Effector memory CD8-positive, alpha-beta T cell (primary cell): ENCODE measurements at regions not wholly inside any gene's neighbourhood (a gene's known extent, or its start where the extent isn't known, plus 50 kb on each side); places are given as distances from the start of the nearest gene placed in this dataset.
"Not testable (repeated sequence)": the region's sequence is repeated elsewhere in the genome, so short reads cannot be mapped to it uniquely, and the experiment has no call there.

Source experiments
- ATAC-seq: fragments of 150-1000 bp; cut with Tn5 transposase; replicated peaks from 2 replicates; pipeline ENCODE4 v1.10.0; 2021; ENCODE audit warnings: mild to moderate bottlenecking, moderate library complexity
- DNase-seq, 3 experiments: peaks; one replicate each; pipeline ENCODE4 v3.0.0; 2021
- H3K27ac Mint-ChIP-seq, 2 donors: one replicate each; pipeline ENCODE4 v1.8.0; 2022; ENCODE audit warnings: mild to moderate bottlenecking in 2 of 2, mixed read lengths in 2 of 2, moderate library complexity in 2 of 2
- H3K27me3 Mint-ChIP-seq, 2 donors: one replicate each; pipeline ENCODE4 v1.8.0; 2022; ENCODE audit warnings: mixed read lengths in 2 of 2
- H3K36me3 Mint-ChIP-seq: one replicate; pipeline ENCODE4 v1.8.0; 2022; ENCODE audit warnings: mild to moderate bottlenecking, moderate library complexity, mixed read lengths; ENCODE audit not compliant: insufficient read depth
- H3K4me1 Mint-ChIP-seq, 2 donors: one replicate each; pipeline ENCODE4 v1.8.0; 2022; ENCODE audit warnings: low read depth in 2 of 2, mixed read lengths in 2 of 2
- H3K4me3 Mint-ChIP-seq, 2 donors: one replicate each; pipeline ENCODE4 v1.8.0; 2022; ENCODE audit warnings: mild to moderate bottlenecking in 2 of 2, mixed read lengths in 2 of 2, moderate library complexity in 2 of 2
- H3K9me3 Mint-ChIP-seq, 2 donors: one replicate each; pipeline ENCODE4 v1.8.0; 2022; ENCODE audit warnings: mixed read lengths in 2 of 2

GRCh38 chr19:29062475-29063435 lies 150.2 kb downstream of the UQCRFS1 start:
- DNase-seq (no peak), ATAC-seq (no peak)
- H3K27ac Mint-ChIP-seq, result no peak overlapping the region
- H3K9me3 Mint-ChIP-seq, result peaks cover 0 to 1% of the 10 kb centered on the region in 2 donors
- peaks cover 31 to 48% of the 10 kb centered on the region in 2 donors for H3K27me3 Mint-ChIP-seq
- H3K4me3 Mint-ChIP-seq, result no peak overlapping the region
- no peaks in the 10 kb centered on the region for H3K4me1 Mint-ChIP-seq
- peaks cover 2% of the 10 kb centered on the region for H3K36me3 Mint-ChIP-seq

DNA sequence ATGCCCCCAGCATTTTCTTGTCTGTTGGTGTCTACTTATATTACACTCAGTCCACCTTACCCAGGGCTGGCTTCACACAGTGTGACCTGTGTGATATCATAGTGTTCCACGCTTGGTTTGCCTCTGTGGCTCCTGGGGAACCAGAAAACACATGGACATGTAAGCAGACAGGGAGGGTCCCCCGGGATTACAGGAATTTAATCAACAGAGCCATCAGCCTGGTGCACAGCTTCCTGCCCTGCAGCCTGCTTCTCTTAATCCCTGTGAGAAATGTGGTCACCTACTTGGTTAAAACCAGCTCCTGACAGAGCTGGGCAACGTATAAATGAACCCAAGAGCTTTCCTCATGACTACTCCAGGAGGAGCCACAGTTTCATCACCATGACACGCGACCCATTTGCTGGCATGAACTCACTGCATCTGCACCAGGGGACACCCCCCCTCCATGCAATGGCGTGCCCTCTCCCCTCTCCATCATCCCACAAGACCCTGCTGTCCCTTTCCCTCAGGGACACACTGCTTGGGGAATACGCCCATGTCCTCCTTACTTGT lies 152.1 kb downstream of the UQCRFS1 start:
- DNase-seq, result no peak
- H3K36me3 Mint-ChIP-seq, result peaks cover 2% of the 10 kb centered on the region
- H3K4me3 Mint-ChIP-seq, result no peak overlapping the region
- peaks cover 31 to 48% of the 10 kb centered on the region in 2 donors for H3K27me3 Mint-ChIP-seq
- no peaks in the 10 kb centered on the region for H3K9me3 Mint-ChIP-seq
- no peak for ATAC-seq
- H3K4me1 Mint-ChIP-seq, result no peaks in the 10 kb centered on the region
- no peak overlapping the region for H3K27ac Mint-ChIP-seq

DNA sequence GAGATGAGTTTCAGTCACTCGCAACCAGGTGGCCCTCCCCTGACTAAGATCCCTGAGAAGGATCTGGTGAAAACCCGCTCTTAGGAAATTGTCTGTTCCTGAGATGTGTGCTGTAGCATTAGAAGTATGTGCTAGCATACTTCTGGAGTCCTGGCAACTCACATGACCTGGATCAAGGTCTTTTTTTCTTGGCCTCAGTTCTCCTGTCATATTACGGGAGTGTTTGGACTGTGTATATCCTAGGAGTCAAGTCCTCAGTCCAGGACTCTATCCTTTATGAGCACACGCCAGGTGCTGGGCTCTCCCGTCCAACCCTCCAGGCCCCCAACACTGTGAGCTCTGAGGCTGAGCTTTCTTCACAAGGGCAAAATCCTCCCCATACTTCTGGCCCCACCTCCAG lies 156.4 kb downstream of the UQCRFS1 start:
- no peak for ATAC-seq
- Mint-ChIP-seq H3K9me3 (peaks cover 0 to 4% of the 10 kb centered on the region in 2 donors), H3K4me3 (no peak overlapping the region), H3K27ac (no peak overlapping the region), H3K4me1 (no peaks in the 10 kb centered on the region), H3K36me3 (peaks cover 2% of the 10 kb centered on the region), H3K27me3 (peaks cover 25 to 27% of the 10 kb centered on the region in 2 donors)
- no peak for DNase-seq

DNA sequence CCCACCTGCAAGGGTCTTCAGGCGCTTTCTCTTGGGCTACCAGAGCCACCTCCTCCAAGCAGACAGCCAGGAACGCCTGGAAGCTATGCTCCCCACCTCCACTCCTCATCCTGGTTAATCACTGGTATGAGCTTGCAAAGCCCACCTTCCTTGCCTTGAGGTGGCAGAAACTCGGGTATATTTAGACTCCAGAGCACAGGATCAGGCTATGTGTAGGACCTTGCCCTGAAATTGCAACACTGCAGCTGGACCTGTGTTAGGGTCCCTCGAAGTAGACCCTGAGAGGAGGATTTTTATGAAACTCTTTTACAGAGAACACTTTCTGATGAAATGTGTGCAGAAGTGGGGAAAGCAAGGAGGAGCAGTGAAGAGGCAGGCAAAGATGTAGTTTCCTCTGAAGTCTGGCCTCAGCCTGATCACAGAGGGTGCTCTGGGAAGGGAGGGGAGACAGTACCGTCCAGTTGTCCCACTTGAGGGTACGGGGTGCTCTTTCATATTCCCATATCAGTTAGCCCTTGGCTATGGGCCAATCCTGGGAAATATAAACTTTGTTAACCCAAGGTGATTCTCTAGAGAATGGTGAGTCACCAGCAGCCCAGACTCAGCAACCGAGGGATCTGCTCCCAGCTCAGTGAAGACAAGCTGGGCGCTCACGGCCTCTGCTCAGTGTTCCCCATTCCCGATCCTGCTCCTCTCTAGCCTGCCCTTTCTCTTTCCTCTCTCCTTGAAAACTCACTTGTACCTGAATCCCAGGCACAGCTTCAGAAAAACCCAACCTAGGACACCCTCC lies 157.9 kb downstream of the UQCRFS1 start:
- DNase-seq (no peak), ATAC-seq (no peak)
- Mint-ChIP-seq H3K9me3 (peaks cover 0 to 4% of the 10 kb centered on the region in 2 donors), H3K4me3 (no peak overlapping the region), H3K27ac (no peak overlapping the region), H3K27me3 (peaks cover 13 to 25% of the 10 kb centered on the region in 2 donors), H3K36me3 (peaks cover 2% of the 10 kb centered on the region), H3K4me1 (no peaks in the 10 kb centered on the region)

DNA sequence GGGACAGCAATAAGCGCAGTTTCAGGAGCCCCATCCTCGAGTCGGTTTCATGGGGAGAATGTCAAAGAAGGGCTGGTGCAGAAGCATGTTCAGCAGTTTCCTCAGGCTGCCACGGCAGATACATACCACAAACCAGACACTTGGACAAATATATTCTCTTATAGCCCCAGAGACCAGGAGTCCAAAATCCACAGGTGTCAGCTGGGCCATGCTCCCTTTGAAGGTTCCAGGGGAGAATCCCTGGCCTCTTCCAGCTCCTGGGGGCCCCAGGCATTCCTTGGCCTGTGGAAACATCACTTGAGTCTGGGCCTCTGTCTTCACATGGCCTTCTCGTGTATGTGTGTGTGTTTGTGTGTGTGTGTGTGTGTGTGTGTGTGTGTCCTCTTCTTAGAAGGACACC lies 164.1 kb downstream of the UQCRFS1 start:
- Mint-ChIP-seq H3K9me3 (peaks cover 0 to 4% of the 10 kb centered on the region in 2 donors), H3K36me3 (no peaks in the 10 kb centered on the region), H3K4me3 (no peak overlapping the region), H3K4me1 (peaks cover 0 to 4% of the 10 kb centered on the region in 2 donors), H3K27ac (no peak overlapping the region), H3K27me3 (peaks cover 18 to 24% of the 10 kb centered on the region in 2 donors)
- DNase-seq (no peak), ATAC-seq (no peak)

DNA sequence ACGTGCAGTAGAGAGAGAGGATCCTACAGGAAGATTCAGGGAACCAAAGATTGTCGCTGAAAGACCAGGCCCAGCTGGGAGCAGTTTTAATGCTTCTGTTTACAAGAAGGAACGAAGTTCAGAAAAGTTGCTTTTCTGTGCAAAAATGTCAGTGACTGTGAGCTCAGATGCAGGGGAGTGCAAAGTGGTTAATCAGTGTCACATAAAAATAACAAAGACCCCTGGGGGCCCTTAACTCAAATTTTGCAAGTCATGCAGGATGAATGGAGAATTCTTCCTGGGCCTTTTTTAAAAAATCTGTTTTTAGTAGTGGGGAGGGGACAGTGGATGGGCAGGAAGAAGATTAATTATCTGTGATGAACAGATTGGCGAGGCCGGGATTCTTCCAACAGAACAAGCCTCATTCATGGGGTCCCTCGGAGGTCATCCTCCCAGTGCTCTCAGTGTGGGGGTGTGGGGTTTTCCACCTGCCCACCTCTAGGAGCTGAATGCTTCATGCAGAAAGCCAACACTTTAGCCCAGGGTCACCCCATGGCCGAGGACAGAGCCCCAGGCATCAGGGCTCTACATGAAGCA lies 167.2 kb downstream of the UQCRFS1 start:
- peaks cover 23 to 24% of the 10 kb centered on the region in 2 donors for H3K27me3 Mint-ChIP-seq
- DNase-seq (no peak), ATAC-seq (no peak)
- H3K36me3 Mint-ChIP-seq, result no peaks in the 10 kb centered on the region
- peaks cover 0 to 4% of the 10 kb centered on the region in 2 donors for H3K4me1 Mint-ChIP-seq
- H3K4me3 Mint-ChIP-seq, result no peak overlapping the region
- no peaks in the 10 kb centered on the region for H3K9me3 Mint-ChIP-seq
- no peak overlapping the region for H3K27ac Mint-ChIP-seq

DNA sequence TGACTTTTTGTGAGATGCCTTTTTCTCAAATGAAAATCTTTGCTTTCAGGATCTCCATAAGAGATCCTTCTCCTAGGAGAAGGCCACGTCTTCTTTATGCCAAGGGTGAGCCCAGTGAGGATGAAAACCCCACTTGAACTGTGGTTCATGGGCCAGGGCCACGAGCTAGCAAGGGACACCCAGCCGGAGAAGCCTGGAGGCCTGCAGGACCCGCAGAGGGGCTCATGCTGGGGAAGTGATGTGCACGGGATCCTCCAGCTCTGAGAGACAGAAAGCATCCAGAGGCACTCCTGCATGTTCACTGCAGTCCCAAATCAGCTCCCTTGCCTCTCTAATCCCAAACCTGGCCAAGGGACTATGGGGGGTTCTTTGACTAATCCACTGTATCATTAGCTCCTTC lies 168.9 kb downstream of the UQCRFS1 start:
- no peak for DNase-seq
- peaks cover 0 to 4% of the 10 kb centered on the region in 2 donors for H3K4me1 Mint-ChIP-seq
- no peak overlapping the region for H3K4me3 Mint-ChIP-seq
- H3K27me3 Mint-ChIP-seq, result peaks cover 25 to 34% of the 10 kb centered on the region in 2 donors
- no peaks in the 10 kb centered on the region for H3K36me3 Mint-ChIP-seq
- H3K9me3 Mint-ChIP-seq, result no peaks in the 10 kb centered on the region
- no peak for ATAC-seq
- no peak overlapping the region for H3K27ac Mint-ChIP-seq

DNA sequence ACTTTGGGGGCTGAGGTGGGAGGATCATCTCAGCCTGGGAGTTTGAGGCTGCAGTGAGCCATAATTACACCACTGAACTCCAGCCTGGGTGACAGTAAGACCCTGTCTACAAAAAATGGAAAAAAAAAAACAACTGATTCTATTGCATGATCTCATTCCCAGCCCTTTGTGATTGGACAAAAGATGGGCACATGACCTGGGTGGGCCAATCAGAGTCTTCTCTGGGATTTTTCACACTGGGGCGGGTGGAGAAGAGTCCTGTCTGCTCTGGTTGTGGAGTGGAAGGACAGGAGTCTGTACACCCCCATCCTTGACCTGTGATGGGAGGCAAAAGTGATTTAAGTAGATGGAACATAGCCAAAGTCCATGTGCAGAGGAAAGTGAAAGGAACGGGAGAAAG lies 170.5 kb downstream of the UQCRFS1 start:
- no peaks in the 10 kb centered on the region for H3K36me3 Mint-ChIP-seq
- peaks cover 0 to 4% of the 10 kb centered on the region in 2 donors for H3K4me1 Mint-ChIP-seq
- H3K9me3 Mint-ChIP-seq, result no peaks in the 10 kb centered on the region
- H3K4me3 Mint-ChIP-seq, result no peak overlapping the region
- ATAC-seq (no peak), DNase-seq (no peak)
- H3K27me3 Mint-ChIP-seq, result peaks cover 25 to 34% of the 10 kb centered on the region in 2 donors
- no peak overlapping the region for H3K27ac Mint-ChIP-seq

GRCh38 chr19:29040951-29041350 lies 172.0 kb downstream of the UQCRFS1 start:
- H3K27me3 Mint-ChIP-seq, result peaks cover 25 to 34% of the 10 kb centered on the region in 2 donors
- ATAC-seq (no peak), DNase-seq (no peak)
- H3K27ac Mint-ChIP-seq, result no peak overlapping the region
- H3K36me3 Mint-ChIP-seq, result no peaks in the 10 kb centered on the region
- H3K9me3 Mint-ChIP-seq, result no peaks in the 10 kb centered on the region
- no peak overlapping the region for H3K4me3 Mint-ChIP-seq
- H3K4me1 Mint-ChIP-seq, result peaks cover 0 to 4% of the 10 kb centered on the region in 2 donors

- no peaks in the 10 kb centered on the region for H3K36me3 Mint-ChIP-seq
- H3K9me3 Mint-ChIP-seq, result no peaks in the 10 kb centered on the region
- DNase-seq (no peak), ATAC-seq (no peak)
- no peak overlapping the region for H3K4me3 Mint-ChIP-seq
- peaks cover 0 to 4% of the 10 kb centered on the region in 2 donors for H3K4me1 Mint-ChIP-seq
- no peak overlapping the region for H3K27ac Mint-ChIP-seq
- peaks cover 25 to 34% of the 10 kb centered on the region in 2 donors for H3K27me3 Mint-ChIP-seq
Observed at GRCh38 chr19:29040292-29040691, 172.7 kb downstream of the UQCRFS1 start.

GRCh38 chr19:29039036-29039435 lies 173.9 kb downstream of the UQCRFS1 start:
- H3K4me1 Mint-ChIP-seq, H3K9me3 Mint-ChIP-seq, H3K4me3 Mint-ChIP-seq, DNase-seq, H3K36me3 Mint-ChIP-seq, ATAC-seq, H3K27ac Mint-ChIP-seq: not testable (repeated sequence)
- peaks cover 25 to 26% of the 10 kb centered on the region in 2 donors for H3K27me3 Mint-ChIP-seq

DNA sequence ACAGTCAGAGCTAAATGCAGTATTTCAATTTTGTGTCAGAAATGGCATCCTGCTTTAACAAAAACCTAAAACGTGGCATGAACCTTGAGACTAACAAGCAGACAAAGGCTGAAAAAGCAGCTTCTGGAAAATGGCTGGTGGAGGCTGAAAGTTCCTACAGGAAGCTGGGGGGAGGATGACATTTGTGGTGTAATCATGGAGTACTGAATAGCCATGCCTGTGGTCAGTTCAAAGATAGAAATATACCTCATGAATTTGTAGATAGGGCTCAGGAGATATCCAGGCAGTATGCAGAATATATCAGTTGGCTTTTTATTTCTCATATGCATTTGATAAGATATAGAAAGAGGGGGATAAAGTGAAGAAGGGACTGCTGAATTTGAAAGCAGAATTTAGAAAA lies 181.7 kb downstream of the UQCRFS1 start:
- no peak for ATAC-seq
- H3K27ac Mint-ChIP-seq, result no peak overlapping the region
- H3K9me3 Mint-ChIP-seq, result no peaks in the 10 kb centered on the region
- H3K27me3 Mint-ChIP-seq, result peaks cover 0 to 6% of the 10 kb centered on the region in 2 donors
- H3K4me1 Mint-ChIP-seq, result no peaks in the 10 kb centered on the region
- DNase-seq, result no peak
- H3K4me3 Mint-ChIP-seq, result no peak overlapping the region
- no peaks in the 10 kb centered on the region for H3K36me3 Mint-ChIP-seq

DNA sequence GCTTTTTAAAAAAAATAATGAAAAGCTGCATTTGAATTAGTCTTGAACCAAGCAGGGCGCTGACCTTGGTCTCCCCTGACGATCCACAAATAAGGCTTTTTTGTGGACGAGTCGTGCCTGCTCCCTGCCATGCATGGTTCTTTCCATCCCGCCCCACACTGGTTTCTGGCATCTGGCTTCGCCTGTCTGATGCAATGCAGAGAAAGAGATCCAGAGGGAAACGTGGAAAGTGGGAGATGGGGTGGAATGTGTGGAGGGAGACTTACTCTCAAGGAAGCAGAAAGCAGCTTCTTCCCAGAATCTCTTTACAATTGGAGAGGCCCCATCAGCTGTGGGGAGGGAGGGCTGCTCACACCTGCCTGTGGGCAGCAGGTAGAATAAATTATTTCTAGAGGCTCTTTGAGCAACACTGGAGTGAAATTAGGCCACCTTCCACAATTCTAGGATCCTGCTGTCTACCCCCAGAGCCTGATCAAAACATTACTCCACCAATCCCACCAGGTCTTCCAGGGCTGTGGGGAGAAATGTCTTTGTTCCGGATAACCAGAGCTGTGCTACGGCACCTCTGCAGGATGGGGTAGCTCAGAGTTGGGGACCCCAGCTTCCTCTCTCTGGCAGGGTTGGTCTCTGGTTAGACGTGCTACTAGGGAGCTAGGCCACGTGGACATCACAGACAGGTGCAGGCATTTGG lies 183.5 kb downstream of the UQCRFS1 start:
- H3K27ac Mint-ChIP-seq, result no peak overlapping the region
- H3K9me3 Mint-ChIP-seq, result no peaks in the 10 kb centered on the region
- H3K36me3 Mint-ChIP-seq, result no peaks in the 10 kb centered on the region
- DNase-seq (no peak), ATAC-seq (no peak)
- peaks cover 6% of the 10 kb centered on the region in 2 donors for H3K27me3 Mint-ChIP-seq
- no peak overlapping the region for H3K4me3 Mint-ChIP-seq
- H3K4me1 Mint-ChIP-seq, result no peaks in the 10 kb centered on the region
